Vagina (tissue), 2 donors: ENCODE measurements at regions not wholly inside any gene's neighbourhood (a gene's known extent, or its start where the extent isn't known, plus 50 kb on each side); places are given as distances from the start of the nearest gene placed in this dataset.

Source experiments
- POLR2A ChIP-seq, 2 donors: fragments of 450-650 bp; IDR thresholded peaks; one replicate each; pipeline ENCODE4 v1.6.1; 2017; ENCODE audit warnings: antibody characterized with exemption in 2 of 2, mild to moderate bottlenecking in 2 of 2, moderate library complexity in 2 of 2
- POLR2AphosphoS5 ChIP-seq, 2 donors: sonication (generic); formaldehyde crosslinking; IDR thresholded peaks; one replicate each; pipeline ENCODE4 v1.9.0; 2017; ENCODE audit warnings: antibody characterized with exemption in 2 of 2, mild to moderate bottlenecking in 2 of 2, low read depth in 1 of 2; ENCODE audit not compliant: insufficient read depth in 1 of 2
- TF ChIP-seq, protein P1 (sequence below), 3 experiments: fragments of 450-650 bp in 2 of 3; fragments of 200-600 bp in 1 of 3; sonication (generic) in 1 of 3; IDR thresholded peaks; one replicate each; pipeline ENCODE4 v1.5.1; 2017 to 2019; ENCODE audit warnings: antibody characterized with exemption in 3 of 3, mild to moderate bottlenecking in 2 of 3, moderate library complexity in 2 of 3

DNA sequence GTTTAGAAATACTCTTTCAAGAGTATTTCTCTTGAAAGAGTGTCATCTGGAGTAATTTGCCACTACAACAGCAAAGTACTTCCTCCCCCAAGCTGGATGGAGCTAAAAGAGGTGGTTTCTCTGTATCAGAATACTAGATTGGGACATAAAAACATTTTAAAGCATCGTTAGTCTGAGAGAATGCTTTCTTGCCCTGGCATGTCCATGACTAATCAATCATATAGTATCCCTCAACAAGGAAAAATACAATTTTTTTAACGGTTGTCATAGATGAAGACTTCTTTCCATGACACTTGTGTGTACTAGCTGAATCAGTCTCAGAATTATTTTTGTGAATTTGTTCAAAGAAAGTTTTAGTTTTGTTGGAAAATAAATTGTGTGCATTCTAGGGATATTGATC, 237.9 kb downstream of the NEBL start:
- TF ChIP-seq POLR2AphosphoS5 (IDR thresholded peaks at IDR 0.05; ENCODE audit: insufficient read depth in 1 of 2, low read depth in 1 of 2) (no peak), POLR2A (IDR thresholded peaks at IDR 0.05) (no peak)
- TF ChIP-seq, protein P1, sequence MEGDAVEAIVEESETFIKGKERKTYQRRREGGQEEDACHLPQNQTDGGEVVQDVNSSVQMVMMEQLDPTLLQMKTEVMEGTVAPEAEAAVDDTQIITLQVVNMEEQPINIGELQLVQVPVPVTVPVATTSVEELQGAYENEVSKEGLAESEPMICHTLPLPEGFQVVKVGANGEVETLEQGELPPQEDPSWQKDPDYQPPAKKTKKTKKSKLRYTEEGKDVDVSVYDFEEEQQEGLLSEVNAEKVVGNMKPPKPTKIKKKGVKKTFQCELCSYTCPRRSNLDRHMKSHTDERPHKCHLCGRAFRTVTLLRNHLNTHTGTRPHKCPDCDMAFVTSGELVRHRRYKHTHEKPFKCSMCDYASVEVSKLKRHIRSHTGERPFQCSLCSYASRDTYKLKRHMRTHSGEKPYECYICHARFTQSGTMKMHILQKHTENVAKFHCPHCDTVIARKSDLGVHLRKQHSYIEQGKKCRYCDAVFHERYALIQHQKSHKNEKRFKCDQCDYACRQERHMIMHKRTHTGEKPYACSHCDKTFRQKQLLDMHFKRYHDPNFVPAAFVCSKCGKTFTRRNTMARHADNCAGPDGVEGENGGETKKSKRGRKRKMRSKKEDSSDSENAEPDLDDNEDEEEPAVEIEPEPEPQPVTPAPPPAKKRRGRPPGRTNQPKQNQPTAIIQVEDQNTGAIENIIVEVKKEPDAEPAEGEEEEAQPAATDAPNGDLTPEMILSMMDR (IDR thresholded peaks at IDR 0.05) = no peak
